T-helper 1 cell treated with Interleukin-12 subunit alpha and Interleukin-12 subunit beta and Interleukin-4 antibody, amounts not matched to agents 30 ng/mL and 1 ng/mL, for 36 hours (primary cell): ENCODE measurements at regions not wholly inside any gene's neighbourhood (a gene's known extent, or its start where the extent isn't known, plus 50 kb on each side); places are given as distances from the start of the nearest gene placed in this dataset.

ENCODE experiments used
- intact Hi-C: fragments of 100-400 bp; cut with micrococcal nuclease; formaldehyde crosslinking; loops from one replicate; pipeline ENCODE4 v1.15.1; 2024

- intact Hi-C loops = no loop called here
These were observed 109.8 kb upstream of the FGF3 start for GRCh38 chr11:69928975-69929374.

DNA sequence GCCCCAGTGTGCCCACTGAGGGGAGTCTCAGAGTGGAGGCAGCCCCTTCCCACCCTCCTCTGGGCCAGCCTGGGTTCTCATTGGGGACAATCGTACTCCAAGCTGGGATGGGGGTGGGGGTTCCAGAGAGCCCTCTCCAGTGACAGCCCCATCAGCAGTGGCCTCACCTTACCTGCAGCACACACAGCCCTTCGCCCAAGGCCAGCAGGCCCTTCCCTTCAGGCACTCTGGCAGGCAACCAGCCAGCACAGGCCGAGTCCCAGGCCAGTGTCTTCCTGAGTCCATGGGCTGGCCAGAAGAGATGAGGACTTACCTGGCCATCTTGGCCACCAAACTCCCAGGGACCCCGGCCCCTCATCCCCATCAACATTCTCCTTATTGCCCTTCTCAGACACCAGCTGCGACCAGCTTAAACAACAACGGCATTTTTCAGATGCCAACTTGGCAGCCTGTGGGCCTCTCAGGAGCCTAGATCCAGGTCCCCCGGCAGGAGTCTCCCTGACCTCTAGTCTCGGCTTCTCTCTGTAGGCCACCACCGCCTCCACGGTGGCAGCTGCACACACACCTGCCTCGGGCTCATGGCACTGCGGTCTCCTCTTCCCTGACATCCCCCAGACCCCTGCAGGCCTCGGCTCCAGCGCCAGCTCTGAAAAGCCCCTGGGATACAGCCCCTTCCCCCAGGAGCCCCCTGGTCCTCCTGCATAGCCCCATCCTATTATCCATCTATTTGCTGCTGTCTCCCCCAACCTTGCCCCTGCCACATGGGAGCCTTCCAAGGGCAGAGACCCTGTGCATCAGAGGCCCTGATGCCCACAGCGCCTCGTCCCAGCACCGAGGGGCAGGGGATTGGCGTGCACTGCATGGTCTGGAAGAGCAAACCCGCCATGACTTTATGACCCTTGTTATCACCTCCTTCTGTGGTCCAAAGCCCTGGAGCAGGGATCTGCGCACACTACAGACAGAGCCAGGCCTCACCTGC, 111.2 kb upstream of the FGF3 start:
- intact Hi-C loops = no loop called here

GRCh38 chr11:69931060-69931910, 112.1 kb upstream of the FGF3 start:
- intact Hi-C loops = no loop called here

GRCh38 chr11:69931994-69932910, 113.0 kb upstream of the FGF3 start:
- intact Hi-C loops = no loop called here

- intact Hi-C loops = no loop called here
These were observed 115.8 kb upstream of the FGF3 start for GRCh38 chr11:69934861-69935494.

- intact Hi-C loops = no loop called here
These were observed 116.8 kb upstream of the FGF3 start for GRCh38 chr11:69935941-69936505.

DNA sequence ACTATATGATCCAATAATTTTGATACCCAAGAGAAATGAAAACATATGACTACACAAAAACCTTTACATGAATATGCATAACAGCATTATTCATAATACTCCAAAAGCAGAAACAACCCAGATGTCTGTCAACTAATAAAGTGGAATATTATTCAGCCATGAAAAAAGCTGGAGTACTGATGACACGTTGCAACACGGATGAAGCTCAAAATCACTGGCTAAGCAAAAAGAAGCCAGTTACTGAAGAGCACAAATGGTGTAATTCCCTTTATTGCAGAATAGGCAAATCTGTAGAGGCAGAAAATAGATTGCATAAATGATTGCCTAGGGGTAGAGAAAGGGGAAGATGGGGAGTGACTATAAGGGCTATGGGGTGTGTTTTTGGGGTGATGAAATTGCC, 117.6 kb upstream of the FGF3 start:
- intact Hi-C loops = no loop called here

DNA sequence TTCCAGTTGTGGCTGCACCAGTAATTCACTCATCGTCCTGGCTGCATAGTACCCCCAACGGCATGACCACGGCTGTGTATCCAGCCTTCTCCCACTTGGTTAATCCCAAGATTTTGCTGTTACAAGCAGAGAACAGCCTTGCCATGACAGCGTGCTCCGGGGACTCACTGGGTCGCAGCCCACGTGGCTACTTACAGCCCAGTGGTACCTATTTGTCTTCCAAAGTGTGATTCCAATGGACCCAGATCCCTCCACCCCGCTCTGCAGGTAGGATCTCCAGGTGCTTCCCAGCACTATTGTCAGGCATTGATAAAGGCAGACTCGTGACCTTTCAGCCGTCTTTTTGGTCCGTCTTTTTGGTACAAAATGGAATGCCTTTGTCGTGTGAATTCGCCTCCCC, 119.0 kb upstream of the FGF3 start:
- intact Hi-C loops = no loop called here

- intact Hi-C loops = loop anchor here (10.0 kb wide), 1 partner anchor 255 kb away; no protein-coding TSS in a partner anchor
These were observed 120.5 kb upstream of the FGF3 start for GRCh38 chr11:69939551-69940245.

- intact Hi-C loops = loop anchor here (10.0 kb wide), 1 partner anchor 255 kb away; no protein-coding TSS in a partner anchor
These were observed 121.0 kb upstream of the FGF3 start for GRCh38 chr11:69940246-69940610.

GRCh38 chr11:69941546-69942332, 122.5 kb upstream of the FGF3 start:
- intact Hi-C loops = loop anchor here (10.0 kb wide), 1 partner anchor 253 kb away; no protein-coding TSS in a partner anchor

DNA sequence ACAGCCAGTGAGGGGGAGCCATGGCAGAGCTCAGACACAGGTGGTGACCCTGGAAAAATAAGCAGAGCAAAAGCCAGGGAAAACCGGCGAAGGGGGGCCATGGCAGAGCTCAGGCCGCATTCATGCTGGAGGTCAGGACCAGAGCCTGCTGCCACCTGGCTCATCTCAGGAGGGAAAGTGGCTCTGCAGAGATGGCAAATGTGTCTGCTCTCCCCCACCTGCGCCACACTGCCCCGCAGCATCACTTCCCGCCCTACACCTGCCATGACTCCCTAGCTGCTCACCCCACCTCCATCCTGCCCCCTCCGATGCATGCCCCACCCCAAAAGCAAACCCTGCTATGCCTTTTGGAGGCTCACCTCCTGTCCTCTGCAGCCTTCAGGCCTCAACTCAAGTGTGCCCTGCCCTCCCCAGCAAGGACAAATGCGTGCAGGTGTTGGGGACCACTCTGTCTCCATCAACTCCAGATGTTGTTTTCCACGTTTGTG, 123.2 kb upstream of the FGF3 start:
- intact Hi-C loops = loop anchor here (10.0 kb wide), 1 partner anchor 252 kb away; no protein-coding TSS in a partner anchor

DNA sequence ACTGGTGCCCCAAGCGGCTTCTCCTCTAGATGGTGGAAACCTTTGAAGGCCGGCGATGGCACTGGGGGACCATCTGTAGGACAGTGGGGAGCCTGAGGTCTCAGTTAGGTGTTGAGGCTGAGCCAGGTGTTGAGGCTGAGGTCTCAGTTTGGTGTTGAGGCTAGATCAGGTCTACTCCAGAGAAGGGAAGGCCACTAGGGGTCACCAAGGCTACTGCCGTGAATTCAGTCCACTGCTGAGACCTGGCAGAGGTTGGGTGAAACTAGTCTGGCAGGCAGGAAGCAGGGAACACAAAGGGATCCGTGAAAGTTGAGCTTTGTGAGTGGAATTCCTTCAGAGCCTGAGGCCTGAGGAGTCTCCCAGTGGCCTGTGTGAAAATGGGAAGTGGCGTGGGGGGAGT, 123.8 kb upstream of the FGF3 start:
- intact Hi-C loops = loop anchor here (10.0 kb wide), 1 partner anchor 252 kb away; no protein-coding TSS in a partner anchor

DNA sequence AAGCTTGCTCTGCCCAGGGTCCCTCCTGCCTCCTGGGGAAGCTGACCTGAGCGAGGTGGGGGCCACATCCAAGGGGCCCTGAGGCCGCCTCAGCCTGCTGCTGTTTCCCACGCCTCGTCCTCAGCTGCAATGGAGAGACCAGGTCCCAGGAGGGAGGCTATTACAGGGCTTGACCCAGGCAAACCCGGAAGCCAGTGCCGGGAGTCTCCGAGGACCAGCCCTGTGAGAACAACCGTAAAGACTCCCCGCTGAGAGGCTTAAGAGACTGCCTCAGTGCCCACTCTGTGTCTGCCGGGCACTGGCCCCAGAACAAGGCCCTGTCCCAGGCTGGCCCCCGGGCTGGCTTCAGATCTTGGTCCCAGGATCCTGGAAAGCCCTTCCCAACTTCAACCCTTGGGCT, 124.3 kb upstream of the FGF3 start:
- intact Hi-C loops = loop anchor here (10.0 kb wide), 1 partner anchor 251 kb away; no protein-coding TSS in a partner anchor

GRCh38 chr11:69944146-69944795, 125.1 kb upstream of the FGF3 start:
- intact Hi-C loops = loop anchor here (10.0 kb wide), 1 partner anchor 251 kb away; no protein-coding TSS in a partner anchor

GRCh38 chr11:69945157-69945556, 125.9 kb upstream of the FGF3 start:
- intact Hi-C loops = loop anchor here (10.0 kb wide), 1 partner anchor 250 kb away; no protein-coding TSS in a partner anchor

DNA sequence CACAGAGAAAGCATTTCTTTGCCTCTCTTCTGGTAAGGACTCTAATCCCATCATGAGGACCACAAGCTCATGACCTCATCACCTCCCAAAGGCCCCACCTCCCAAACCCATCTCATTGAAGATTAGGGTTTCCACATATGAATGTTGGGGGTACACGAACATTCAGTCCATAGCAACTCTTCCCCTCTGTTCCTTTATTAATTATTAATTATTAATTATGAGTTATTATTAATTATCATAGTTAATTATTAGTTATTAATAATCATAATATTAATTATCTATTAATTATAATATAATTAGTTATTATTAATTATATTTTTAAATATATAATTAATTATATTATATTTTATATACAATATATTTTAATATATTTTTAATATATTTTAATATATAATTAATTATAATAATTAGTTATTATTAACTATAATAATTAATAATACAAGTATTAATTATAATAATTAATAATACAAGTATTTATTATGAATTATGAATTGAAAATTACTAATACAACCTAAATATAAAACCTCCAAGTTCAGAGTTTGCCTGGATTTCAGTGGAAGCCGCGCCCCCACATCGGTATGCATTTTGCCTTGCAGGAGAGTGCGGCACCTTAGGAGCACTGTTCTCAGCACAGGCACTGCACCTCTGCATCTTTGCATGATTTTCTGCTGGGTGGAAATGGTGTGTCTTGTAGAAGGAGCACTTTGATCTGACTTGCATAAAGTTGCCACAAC, 128.0 kb upstream of the FGF3 start:
- intact Hi-C loops = loop anchor here (10.0 kb wide), 1 partner anchor 248 kb away; no protein-coding TSS in a partner anchor
